HG02623 (cell line): ENCODE measurements at regions not wholly inside any gene's neighbourhood (a gene's known extent, or its start where the extent isn't known, plus 50 kb on each side); places are given as distances from the start of the nearest gene placed in this dataset.

ENCODE experiments used
- ATAC-seq: cut with Tn5 transposase; IDR thresholded peaks from one replicate; pipeline ENCODE4 v1.9.1; 2021; ENCODE audit warnings: moderate library complexity; ENCODE audit not compliant: unreplicated experiment

GRCh38 chr6:141337191-141337590, 795.5 kb upstream of the GJE1 start:
- no peak for ATAC-seq

GRCh38 chr6:141335477-141336273, 797.0 kb upstream of the GJE1 start:
- no peak for ATAC-seq

- no peak for ATAC-seq
These were observed 805.8 kb upstream of the GJE1 start for GRCh38 chr6:141326925-141327324.

GRCh38 chr6:141326426-141326825, 806.3 kb upstream of the GJE1 start:
- ATAC-seq = no peak

- no peak for ATAC-seq
These were observed 811.0 kb upstream of the GJE1 start for GRCh38 chr6:141321493-141322347.

GRCh38 chr6:141316236-141316635, 816.5 kb upstream of the GJE1 start:
- ATAC-seq = no peak

- ATAC-seq = no peak
These were observed 818.7 kb upstream of the GJE1 start for GRCh38 chr6:141313986-141314385.

GRCh38 chr6:141309295-141309694, 823.4 kb upstream of the GJE1 start:
- peak; percentile 83 for ATAC-seq

- no peak for ATAC-seq
These were observed 825.3 kb upstream of the GJE1 start for GRCh38 chr6:141307309-141307998.

GRCh38 chr6:141303907-141304306, 828.8 kb upstream of the GJE1 start:
- no peak for ATAC-seq

- no peak for ATAC-seq
These were observed 830.9 kb upstream of the GJE1 start for GRCh38 chr6:141301779-141302178.

- no peak for ATAC-seq
These were observed 841.6 kb upstream of the GJE1 start for GRCh38 chr6:141290941-141291721.

GRCh38 chr6:141288947-141289346, 843.8 kb upstream of the GJE1 start:
- ATAC-seq = no peak

- ATAC-seq = no peak
These were observed 850.5 kb upstream of the GJE1 start for GRCh38 chr6:141282263-141282662.

- ATAC-seq = no peak
These were observed 863.0 kb upstream of the GJE1 start for GRCh38 chr6:141269684-141270083.

GRCh38 chr6:141267420-141267819, 865.3 kb upstream of the GJE1 start:
- ATAC-seq = no peak

GRCh38 chr6:141265756-141266623, 866.7 kb upstream of the GJE1 start:
- no peak for ATAC-seq

- no peak for ATAC-seq
These were observed 868.6 kb upstream of the GJE1 start for GRCh38 chr6:141264101-141264500.

- ATAC-seq = no peak
These were observed 871.1 kb upstream of the GJE1 start for GRCh38 chr6:141261672-141262060.
